Activated T-cell treated with anti-CD3 and anti-CD28 coated beads, Interleukin-2, amount 50 U/mL, for 48 hours (primary cell): ENCODE measurements at regions not wholly inside any gene's neighbourhood (a gene's known extent, or its start where the extent isn't known, plus 50 kb on each side); places are given as distances from the start of the nearest gene placed in this dataset.
"Not testable (repeated sequence)": the region's sequence is repeated elsewhere in the genome, so short reads cannot be mapped to it uniquely, and the experiment has no call there.

Experiments used
- DNase-seq, 2 experiments: peaks; one replicate each; pipeline ENCODE4 v3.0.0-alpha.2; 2020

DNA sequence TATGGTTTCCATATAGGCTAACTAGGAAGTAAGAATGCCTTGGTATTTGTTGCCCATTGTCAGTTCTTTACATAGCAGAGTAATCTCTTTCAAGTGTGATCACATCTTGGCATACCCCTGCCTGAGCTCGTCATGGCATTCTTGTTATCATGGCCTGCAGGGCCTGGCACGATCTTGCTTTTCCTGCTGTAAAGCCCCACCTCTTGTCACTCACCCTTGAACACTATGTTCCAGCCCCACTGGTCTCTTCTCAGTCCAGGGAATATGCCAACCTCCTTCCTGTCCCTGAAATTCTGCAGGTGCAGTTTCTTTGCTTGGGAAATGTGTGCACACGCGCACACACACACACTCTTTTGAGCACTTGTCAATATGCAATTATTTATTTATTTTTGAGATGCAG is 250.2 kb upstream of the DMRT1 start:
- DNase-seq: no peak

DNA sequence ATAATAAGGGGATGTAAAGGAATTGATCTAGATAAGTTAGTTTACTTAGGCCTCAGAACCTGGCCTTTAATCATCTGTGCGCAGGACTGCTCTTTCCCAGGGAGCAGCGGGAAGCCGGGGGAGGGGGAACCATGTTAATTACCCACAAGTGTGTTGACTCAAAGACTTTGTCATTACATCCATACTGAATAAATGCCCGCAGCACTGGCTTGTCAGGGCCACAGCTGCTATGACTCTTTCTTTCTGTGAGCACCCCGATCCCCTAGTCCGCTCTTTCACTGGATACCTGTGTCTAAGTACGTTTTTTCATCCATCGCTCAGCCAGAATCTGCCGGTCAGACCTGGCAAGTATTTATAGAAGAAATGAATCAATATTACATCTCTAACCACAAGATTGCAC is 249.3 kb upstream of the DMRT1 start:
- DNase-seq: no peak

DNA sequence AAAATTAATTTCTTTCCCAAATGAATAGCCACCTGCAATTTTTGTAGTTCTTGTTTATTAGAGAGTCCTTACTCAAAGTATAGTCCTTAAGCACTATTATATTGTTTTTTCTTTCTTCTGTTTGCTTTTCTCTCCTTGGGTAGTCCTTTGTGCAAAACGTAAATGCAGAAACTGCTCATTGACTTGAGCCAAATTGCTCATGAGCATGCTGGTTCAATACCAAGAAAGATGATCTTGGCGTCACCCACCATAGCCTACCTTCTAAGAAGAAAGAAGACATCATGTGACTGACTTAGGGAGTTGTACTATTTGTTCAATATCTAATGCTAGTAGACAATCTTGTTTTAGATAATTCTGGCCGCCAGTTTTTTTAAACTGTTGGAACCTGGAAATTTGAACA is 248.8 kb upstream of the DMRT1 start:
- DNase-seq: no peak

DNA sequence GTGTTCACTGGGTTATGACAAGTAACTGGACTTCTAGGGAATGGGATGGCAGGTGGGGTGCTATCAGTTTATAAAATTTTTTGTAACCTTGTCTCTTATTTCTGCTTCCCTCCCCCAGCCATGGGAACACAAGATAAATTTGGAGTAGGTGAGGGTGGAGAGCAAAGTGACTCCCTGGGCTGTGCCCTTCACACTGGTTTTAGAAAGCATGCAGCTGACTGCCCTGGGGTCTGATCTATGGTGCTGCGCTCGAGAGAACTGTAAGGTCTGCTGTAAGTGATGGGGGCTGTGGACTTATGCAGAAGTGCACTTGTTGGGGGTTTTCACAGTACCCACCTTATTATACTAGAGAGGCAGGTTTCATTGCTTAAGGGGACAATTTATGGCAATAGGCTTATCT is 247.7 kb upstream of the DMRT1 start:
- no peak for DNase-seq

DNA sequence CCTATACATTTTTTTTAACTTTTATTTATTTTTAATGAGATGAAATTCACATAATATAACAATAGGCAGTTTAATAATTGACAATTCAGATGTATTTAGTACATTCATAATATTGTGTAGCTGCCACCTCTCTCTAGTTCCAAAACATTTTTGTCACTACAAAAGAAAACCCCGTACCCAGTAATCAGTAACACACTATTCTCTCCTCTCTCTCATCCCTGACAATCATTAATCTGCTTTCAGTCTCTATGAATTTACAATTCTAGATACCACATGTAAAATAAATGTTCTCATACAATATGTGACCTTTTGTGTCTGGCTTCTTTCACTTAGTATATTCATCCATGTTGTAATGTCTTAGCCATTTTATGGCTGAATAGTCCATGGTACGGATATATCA is 244.8 kb upstream of the DMRT1 start:
- no peak for DNase-seq

DNA sequence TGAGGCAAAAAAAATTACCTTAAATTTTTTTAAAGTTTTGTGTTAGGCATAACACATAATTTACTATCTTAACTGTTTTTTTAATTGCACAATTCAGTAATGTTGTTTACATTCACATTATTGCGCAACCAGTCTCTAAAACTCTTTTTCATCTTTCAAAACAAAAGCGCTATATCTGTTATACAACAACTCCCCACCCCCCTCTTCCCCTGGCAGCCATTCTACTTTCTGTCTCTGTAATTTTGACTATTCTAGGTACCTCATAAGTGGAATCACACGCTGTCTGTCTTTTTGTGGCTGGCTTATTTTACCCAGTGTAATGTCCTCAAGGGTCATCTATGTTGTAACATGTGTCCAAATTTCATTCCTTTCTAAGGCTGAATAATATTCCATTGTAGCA is 241.5 kb upstream of the DMRT1 start:
- no peak for DNase-seq

- DNase-seq: no peak
Measured at GRCh38 chr9:602716-603115, 238.8 kb upstream of the DMRT1 start.

DNA sequence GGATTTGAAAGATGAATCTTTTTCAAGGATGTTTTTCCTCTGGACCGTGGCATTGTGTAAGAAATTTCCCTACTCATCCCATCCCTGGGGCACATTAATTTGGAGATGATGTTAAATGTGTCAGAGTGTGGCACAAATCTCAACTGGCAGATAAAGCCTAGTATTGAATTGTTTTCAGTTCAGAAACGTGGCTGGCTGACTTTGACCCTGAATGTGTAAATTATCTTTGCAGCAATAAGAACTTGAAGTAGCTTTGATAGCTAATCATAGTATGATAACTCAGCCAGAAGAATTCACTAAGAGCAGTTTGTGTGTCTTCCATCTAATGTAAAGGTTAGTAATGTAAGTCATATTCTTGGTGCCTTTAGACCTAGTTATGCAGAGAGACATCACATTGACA is 238.4 kb upstream of the DMRT1 start:
- no peak for DNase-seq

GRCh38 chr9:607417-607816 is 234.1 kb upstream of the DMRT1 start:
- no peak for DNase-seq

- DNase-seq: peak; percentile 48 to 63
Measured at GRCh38 chr9:613771-614347, 227.6 kb upstream of the DMRT1 start.

DNA sequence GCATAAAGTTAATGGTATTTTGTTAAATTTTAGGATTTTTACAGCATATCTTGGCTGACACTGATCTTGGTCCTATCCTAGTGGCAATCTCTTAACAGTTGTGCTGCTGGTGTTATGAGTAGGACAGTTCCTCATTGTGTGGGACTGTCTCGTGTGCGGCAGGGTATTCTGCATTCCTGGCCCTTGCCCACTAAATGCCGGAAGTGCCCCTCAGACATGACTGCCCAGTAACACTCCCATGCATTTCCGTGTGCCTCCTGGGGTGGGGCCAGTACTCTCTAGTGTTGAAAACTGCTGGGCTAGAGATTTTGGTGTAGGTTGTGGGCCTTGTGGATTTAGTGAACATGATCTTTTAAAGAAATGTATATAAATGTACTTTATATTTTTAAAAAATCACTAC is 227.1 kb upstream of the DMRT1 start:
- no peak for DNase-seq

DNA sequence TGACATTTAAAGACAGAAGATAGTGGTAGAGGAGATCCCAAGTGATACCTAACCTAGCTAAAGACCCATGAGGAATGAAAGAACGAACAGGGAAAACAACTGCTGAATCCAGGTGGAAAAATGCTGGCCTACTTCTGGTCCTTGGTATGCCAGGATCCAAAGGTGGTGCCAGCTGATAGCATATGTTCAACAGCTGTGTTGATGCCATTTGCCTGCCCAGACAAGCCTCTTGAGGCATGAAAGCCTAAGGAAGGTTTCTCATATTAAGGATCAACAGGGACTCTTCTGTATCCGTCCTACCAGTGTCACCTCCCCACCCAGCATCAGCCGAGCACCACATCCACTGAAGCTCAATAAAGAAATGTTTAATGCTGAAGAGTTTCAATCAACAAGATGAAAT is 225.7 kb upstream of the DMRT1 start:
- DNase-seq: no peak

- no peak for DNase-seq
Measured at GRCh38 chr9:616694-617093, 224.8 kb upstream of the DMRT1 start.

DNA sequence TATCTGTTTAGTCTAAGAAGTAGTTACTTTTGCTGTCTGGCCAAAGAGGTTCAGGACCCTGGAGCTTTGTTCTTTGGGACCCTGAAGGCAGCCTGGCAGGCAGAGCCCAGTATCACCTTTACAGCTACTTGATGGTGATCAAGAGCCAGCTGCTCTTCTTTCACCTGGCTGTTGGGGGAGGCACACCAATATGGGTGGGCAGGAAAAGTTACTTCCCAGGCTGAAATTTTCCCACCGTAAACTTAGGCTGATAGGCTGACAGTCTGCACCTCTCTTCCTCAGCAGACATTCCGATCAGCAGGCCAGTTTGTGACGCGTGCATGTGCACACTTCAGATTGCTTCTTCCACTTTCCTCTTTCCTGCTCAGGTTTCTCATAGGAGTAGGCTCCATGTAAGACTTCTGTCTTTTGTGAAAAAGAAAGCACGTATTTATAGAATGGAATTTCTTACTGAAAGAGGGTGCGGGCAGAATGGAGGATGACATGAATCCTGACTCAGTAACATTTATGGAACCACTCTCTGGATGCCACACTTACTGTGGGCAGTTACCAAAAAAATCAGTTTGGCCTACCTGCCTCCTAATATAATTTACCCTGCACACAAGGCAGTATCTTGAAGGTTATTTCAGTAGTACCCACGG is 223.9 kb upstream of the DMRT1 start:
- no peak for DNase-seq

- DNase-seq: no peak
Measured at GRCh38 chr9:618478-618877, 223.0 kb upstream of the DMRT1 start.

DNA sequence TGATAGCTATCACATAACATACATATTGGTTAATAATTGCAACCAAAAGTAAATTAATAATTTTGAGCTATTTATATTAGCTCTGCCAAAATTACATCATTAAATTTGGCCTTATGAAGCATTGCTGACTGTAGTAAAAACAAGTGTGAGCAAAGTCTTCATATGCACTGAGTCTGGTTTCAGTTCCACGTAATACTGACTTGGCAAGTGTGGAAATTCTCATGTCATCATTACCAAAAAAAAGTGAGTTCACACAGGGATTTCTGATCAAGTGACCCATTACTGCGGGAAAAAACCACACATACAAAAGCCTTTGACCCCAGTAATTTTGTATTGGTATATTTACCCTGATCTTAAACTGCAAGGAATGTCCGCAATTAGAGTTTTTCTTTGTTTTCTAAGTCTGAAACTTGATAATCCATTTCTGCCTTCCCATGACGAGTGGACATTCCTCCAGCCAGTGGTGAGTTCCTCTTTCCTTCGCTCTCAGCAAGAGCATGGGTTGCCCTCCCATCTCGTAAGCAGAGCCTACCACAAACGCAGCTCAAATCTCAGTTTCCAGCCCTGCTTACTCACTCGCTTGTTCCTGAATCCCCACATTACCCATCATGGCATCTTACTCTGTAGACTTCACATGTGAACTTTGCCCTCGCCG is 220.2 kb upstream of the DMRT1 start:
- DNase-seq: no peak

GRCh38 chr9:624935-625500 is 216.5 kb upstream of the DMRT1 start:
- DNase-seq: no peak

DNA sequence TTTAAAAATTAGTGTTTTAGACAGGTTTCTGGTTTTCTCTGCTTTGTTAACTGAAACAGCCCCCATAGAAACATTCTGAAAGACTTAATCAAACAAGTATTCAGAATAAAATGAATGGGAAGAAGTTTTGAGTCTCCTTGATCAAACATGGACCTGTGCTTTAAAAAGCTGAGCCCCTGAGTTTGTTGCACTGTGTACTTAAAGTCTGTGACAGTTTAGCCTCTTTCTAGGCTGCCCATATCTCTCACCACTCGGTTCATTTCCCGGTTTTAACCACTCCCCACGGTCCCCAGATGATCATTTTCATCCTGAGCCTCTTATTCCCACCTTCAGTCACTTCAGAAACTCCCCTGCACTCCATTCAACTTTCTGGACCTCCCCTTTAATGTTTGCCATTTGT is 215.9 kb upstream of the DMRT1 start:
- no peak for DNase-seq

DNA sequence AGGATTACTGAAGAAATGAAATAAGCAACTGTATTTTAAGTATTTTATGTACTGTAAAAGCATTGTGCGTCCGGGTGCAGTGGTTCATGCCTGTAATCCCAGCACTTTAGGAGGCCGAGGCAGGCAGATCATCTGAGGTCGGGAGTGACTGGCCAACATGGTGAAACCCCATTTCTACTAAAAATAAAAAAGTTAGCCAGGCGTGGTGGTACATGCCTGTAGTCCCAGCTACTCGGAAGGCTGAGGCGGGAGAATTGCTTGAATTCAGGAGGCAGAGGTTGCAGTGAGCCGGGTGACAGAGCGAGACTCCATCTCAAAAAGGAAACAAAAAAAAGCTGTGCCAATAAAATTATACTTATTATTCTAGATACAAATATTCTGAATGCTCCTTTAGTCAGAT is 215.4 kb upstream of the DMRT1 start:
- not testable (repeated sequence) for DNase-seq

DNA sequence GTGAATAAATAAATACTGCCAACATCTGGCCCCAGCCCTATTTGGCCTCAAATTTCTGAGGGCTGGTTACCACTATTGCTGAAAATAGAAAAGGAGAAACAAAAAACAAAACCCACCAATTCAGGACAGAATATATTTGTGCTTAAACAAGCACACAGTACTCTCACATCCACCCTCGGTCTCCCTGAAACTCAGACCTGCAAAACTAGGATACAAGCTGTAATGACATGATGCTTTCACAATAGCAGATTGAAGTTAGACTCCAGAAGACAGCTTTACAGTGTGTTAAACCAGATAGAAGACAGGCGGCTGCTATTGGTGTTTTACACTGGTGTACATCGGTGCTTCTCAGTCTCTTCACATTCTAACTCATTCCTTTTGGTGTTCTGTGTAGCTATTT is 214.9 kb upstream of the DMRT1 start:
- DNase-seq: no peak

GRCh38 chr9:627336-627970 is 214.0 kb upstream of the DMRT1 start:
- DNase-seq: no peak

DNA sequence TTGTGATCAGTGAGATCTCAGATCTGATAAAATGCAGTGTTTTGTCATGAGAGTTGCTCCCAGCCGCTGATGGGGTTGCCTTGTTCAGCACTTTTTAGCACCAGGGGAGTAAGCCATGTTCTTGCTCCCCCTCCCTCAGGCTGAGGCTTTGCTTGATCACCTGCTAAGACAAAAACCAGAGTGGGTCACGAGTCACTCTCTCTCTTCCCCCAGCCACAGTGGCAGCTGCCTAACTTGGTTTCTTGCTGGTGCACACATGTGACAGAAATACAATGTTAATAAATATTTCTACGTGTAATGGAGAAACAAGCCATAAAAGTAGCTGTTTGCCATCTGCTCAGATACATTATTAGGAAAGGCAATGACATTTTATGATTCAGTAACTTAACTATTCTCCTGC is 212.4 kb upstream of the DMRT1 start:
- DNase-seq: no peak

DNA sequence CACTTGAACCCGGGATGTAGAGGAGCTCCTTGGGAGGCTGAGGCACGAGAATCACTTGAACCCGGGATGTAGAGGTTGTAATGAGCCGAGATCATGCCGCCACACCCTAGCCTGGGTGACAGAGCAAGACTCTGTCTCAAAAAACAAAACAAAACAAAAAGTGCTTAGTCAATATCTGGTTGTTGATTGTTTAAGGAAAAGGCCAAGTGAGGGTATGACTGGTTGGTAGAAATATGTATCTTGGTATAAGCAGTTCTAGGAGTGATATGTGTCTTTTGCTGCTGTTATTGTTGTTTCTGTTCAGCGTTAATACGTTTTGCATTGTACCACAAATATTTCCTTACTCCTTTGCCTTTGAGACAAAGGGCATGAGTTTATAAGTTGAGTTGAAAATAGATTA is 210.7 kb upstream of the DMRT1 start:
- DNase-seq: no peak

- DNase-seq: no peak
Measured at GRCh38 chr9:631596-631995, 209.9 kb upstream of the DMRT1 start.
